Fibroblast of skin of back (primary cell): ENCODE measurements at regions not wholly inside any gene's neighbourhood (a gene's known extent, or its start where the extent isn't known, plus 50 kb on each side); places are given as distances from the start of the nearest gene placed in this dataset.
"Not testable (repeated sequence)": the region's sequence is repeated elsewhere in the genome, so short reads cannot be mapped to it uniquely, and the experiment has no call there.

Experiments
- DNase-seq: peaks from one replicate; pipeline ENCODE4 v3.0.0-alpha.2; 2013

- not testable (repeated sequence) for DNase-seq
Measured at GRCh38 chr1:143839182-143839581, 132.6 kb downstream of the FAM72C start.

DNA sequence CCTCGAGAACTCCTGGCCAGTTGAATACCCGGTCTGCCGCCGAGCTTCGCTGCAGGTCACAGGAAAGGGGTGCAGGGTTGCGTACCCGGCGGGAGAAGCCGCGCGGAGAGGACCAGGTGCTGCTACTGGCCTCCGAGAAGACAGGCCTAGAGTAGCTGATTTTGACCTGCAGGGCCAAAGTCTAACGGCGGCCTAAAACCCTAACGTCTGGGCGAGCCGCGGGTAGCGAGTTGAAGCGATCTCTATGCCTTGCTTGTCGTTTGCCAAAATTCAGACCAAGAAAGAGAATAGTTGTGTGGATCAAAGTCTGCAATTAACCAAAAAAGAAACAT lies 133.2 kb downstream of the FAM72C start:
- not testable (repeated sequence) for DNase-seq

DNA sequence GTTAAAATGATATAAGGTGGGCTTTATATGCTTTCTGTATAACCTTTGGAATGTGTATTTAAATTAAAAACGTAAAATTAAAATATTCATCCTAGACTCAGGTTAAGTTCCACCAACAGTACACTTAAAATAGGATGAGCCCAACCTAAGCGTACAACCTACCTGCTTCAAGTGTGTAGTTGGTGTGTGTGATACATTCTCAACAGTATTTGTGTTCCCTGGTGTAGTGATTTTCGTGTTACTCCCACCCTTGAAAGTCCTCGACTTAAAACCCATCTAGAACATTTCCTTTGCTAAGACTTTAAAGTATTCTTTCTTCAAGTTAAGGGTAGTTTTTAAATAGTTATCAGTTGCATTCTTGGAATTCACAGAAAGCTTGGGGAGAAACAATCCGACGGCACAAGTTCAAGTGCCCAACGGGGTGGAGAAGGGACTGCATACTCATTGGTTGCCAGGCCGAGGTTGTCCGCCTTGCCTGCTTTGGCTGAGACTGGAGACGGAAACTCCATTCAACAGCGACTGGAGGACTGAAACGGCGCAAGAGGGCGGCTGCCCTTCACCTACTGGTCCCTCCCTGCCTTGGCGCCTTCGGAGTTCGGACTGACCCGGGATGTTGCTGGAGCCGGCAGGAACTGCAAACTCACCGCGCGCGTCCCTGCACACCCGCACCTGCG lies 133.7 kb downstream of the FAM72C start:
- not testable (repeated sequence) for DNase-seq

DNA sequence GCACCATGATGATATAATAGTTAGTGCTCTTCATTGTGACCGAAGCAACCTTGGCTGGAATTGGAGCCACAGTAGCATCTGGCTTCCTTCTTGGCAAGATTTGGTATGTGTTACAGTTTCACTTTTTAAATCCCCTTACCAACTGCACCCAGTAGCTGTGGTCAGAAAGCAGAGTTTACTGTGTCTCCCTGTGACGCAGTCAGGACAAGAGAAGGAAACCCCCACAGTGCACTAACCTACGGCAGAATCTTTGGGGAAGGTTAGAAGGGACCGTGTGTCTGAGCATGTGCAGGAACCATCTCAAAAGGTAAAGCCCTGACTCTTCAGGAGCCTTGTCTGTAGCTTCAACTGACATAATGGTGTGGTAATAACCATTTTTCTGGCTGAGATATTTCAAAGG lies 138.4 kb downstream of the FAM72C start:
- not testable (repeated sequence) for DNase-seq

GRCh38 chr1:143832379-143832716 lies 139.4 kb downstream of the FAM72C start:
- not testable (repeated sequence) for DNase-seq

DNA sequence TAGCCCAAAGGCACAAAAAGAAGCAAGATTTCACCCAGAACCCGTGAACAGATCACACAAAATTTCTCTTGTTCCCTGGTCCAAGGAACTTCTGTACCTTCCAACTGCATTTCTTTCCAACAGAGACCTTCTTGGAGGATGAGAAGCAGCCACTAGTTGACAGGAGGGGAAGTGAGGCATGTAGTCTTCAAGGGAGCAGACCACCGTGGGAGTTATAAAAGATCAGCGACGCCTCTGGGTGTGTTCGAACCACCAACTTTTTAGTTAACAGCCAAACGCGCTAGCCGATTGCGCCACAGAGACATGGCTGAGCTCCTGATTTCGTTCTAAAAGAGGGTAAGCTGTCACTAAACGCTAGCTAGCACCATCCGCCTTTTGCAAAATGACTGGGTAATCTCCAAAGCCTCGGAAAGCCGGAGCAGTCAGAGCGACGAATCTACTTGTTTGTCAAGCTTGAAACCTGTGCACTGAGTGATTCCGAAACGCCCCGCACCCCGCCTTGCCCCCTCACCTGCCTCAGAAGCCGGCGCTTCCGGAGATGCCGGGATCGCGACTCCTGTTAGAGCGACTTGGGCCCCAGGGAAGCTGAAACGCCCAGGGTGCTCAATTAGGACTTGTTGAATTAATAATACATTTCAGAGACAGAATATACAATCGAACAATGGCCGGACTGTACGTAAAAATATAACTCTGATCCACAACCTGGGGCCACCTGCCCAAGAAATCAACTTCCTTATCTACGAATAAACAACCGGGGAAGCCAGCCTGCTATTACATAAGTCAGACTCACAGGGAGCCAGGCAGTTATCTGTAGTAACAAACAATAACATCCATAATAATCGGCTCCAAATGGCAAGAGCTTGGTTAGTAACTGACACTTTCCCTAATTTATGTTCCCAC lies 140.1 kb downstream of the FAM72C start:
- DNase-seq: not testable (repeated sequence)

- not testable (repeated sequence) for DNase-seq
Measured at GRCh38 chr1:143826162-143826561, 145.6 kb downstream of the FAM72C start.

DNA sequence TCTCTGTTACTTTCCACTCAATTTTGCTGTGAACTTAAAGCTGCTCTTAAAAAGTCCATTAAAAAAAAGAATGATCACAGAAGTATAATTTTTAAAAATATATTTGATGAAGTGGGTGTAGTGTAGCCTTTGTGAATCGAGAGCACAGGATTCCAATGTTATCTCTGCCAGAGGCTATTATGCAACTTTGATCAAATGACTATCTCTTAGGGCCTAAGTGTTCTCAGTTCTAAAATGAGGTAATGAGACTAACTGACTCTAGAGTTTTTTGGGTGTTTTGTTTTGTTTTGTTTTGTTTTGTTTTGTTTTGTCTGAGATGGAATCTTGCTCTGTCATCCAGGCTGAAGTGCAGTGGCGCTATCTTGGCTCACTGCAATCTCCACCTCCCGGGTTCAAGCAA lies 147.5 kb downstream of the FAM72C start:
- not testable (repeated sequence) for DNase-seq

DNA sequence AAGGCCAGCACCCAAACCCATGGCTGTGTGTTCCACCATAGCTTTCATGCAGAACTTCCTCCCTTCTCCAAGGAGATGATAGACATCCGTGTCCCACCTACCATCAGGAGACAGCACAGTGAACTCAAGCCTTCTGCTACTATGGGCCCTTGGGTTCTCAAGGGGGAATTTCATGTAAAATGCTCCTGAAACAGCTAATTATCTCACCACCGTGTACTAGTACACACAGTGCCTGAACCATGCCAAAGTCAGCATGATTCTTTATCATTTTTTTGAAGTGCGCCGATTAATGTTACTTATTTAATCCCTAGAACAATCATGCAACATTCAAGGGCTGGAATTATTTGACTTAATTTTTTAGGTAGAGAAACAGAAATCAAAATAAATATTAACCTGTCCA lies 151.7 kb downstream of the FAM72C start:
- DNase-seq: not testable (repeated sequence)

DNA sequence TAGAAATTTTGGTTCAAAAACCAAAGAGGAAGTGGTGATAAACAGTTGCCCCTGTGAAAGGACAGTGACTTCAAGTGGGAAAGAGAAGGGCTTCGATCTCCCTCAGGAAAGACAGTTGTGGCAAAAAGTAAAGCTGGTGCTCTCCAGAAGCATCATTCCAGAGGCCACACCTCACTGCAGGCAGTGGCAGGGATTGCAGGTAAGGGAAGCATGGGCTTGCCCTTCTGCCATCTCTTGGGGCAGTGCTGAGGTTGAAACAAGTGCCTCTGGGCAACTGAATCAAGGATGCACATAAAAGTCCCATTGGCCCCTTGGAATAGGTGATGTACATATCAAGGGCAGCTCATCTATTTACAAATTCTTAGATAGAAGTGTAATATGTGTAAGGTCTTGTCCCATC lies 155.4 kb downstream of the FAM72C start:
- DNase-seq: not testable (repeated sequence)

DNA sequence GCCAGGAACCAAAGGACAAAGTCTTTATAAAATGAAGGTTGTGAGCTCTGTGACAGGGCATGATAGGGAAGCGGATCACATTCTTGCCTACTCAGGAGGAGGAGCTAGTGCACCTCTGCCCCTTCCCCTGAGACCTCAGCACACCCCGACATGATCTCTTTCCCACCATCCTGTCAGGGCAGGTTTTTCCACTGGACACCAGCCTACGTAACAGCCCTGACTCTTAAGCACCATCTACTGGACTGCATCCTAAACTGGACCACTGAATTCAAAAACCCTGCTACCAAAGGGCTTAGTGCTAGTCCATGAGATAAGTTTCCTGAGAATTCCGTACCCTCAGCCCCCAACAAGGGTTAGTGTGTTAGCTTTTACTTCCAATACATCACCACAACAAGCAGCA lies 166.4 kb downstream of the FAM72C start:
- not testable (repeated sequence) for DNase-seq

DNA sequence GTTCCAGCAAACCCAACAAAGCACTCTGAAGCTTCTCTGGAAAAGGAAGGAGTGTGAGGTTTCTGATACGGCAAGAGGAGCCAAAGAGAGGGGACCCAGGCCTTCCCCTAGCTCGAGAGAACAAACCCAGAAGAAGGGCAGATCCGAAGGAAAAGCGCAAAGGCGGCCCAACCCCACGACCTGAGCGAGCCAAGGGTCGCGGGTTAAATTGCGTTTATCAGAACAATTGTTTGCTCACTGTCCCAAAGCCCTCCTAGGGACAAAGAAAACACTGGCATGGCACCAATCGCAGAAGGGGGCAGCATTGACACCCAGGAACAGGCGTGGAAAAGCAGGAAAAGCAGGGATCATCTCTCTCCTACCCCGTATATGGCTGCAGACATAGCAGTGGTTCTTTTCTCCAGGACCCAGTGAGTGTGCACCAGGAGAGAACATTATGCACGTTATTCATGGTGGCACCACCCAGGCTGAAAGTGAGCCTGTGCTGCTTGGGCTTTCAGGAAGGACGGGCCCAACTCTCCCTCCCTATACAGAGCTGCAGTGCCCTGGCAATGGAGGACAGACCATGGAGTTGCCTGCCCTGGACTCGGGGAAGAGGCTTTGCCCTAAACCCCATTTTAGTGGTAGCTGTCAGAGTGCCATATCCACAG lies 167.0 kb downstream of the FAM72C start:
- DNase-seq: not testable (repeated sequence)

DNA sequence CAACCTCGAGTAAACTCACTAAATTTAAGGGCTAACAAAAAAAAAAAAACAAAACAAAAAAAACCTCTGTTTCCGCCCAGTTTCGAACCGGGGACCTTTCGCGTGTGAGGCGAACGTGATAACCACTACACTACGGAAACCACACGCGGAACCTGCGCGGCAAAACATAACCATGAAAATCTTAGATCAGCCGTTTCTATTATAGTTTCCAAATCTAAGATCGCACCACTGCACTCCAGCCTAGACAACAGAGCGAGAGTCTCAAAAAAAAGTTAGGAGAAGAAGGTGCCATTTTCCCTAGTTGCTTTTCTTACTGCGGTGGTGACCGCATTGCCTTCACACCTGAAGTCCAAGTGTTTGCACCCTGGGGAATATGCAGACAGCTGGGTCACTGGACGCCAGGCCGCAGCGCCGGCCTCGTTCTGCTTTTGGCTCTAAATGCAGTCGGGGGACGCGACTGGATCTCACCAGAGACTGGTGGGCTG lies 167.8 kb downstream of the FAM72C start:
- DNase-seq: peak; percentile 4

- DNase-seq: not testable (repeated sequence)
Measured at GRCh38 chr1:143803095-143803494, 168.7 kb downstream of the FAM72C start.

GRCh38 chr1:143799568-143800187 lies 172.1 kb downstream of the FAM72C start:
- DNase-seq: not testable (repeated sequence)

DNA sequence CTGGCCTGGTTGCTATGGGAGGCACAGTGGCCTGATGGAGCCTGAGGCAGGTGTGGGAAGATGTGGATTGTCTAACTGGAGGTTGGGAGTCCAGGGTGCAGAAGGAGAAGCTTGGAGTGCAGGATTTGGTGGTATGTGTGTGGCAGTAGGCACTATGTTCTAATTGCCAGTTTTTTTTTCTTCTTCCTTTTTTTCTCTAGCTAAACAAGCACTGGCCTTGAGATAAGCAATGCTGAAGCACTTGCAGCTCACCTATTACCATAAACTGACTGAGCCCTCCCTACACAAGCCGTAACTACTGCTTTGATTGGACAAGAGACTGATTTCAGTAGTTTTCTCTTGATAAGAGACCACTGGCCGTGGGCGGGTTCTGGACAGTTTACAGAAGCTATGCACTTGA lies 175.4 kb downstream of the FAM72C start:
- not testable (repeated sequence) for DNase-seq

- DNase-seq: not testable (repeated sequence)
Measured at GRCh38 chr1:143792047-143792937, 179.5 kb downstream of the FAM72C start.

DNA sequence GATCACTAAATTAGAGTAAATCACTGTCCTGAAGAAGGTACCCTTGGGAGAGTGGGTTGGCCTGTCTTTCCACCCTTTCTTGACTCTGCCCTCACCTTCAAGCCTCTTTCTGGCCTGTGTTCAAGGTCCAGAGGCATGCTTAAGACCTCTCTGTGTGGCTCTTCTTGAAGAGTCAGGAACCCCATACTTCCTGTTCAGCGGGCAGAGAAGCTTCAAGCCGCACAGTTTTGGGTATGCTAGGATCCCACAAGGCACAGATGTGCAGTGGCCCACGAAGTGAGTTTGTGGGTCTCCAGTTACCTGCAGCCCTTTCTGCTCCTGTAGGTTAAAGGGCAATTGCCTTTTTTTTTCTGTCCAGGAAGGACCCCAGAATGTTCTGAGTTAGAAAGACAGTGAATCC lies 185.4 kb downstream of the FAM72C start:
- not testable (repeated sequence) for DNase-seq

- not testable (repeated sequence) for DNase-seq
Measured at GRCh38 chr1:143785883-143786282, 185.9 kb downstream of the FAM72C start.

DNA sequence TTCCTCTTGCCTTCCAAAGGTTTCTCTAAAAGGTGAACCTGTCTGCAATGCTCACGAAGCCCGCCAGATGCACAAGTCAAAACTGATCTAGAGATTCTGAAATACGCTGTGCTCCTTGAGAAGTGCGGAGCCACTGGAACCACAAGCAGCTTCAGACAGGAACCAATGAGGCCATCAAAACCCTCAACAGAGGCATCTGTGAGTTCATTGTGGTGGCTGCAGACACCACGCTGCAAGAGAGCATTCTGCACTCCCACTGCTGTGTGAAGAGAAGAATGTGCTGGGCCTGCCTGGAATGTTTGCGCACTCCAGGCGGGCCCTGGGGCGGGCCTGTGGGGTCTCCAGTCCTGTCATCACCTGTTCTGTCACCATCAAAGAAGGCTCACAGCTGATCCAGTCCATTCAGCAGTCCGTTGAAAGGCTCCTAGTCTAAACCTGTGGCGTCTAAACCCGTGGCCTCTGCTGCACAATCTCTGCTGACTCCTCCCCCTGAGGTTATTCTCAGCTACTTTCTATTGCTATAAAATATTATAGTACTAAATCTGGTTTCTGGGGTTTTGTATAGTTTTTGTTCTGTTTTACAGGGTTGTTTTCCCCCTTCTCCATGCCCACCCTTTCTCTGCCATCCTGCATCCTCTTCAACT lies 187.4 kb downstream of the FAM72C start:
- not testable (repeated sequence) for DNase-seq

DNA sequence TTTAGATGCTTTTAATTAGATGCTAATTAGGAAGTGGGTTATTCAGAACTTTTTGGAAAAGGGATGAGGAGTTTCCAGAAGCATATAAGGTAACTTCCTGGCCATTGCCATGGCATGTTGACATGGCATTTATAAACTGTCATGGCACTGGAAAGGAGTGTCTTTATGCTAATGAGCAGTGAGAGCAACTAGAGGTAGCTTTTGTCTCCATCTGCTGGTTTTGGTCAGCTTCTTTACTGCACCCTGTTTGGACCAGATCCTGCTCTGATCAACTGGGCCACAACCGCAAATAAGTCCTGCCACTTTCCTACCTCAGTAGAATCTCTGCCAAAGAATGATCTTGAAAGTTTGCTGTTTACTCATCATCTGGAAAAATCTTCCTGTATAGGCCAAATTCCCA lies 193.6 kb downstream of the FAM72C start:
- DNase-seq: not testable (repeated sequence)
